B cell (primary cell): ENCODE measurements at regions not wholly inside any gene's neighbourhood (a gene's known extent, or its start where the extent isn't known, plus 50 kb on each side); places are given as distances from the start of the nearest gene placed in this dataset.

Source experiments
- ATAC-seq: fragments of 200-7000 bp; cut with Tn5 transposase; one replicate; pipeline ENCODE4 v1.10.0; 2021; ENCODE audit warnings: low read depth, mild to moderate bottlenecking, moderate number of reproducible peaks, moderate library complexity
- CTCF ChIA-PET: fragments of 350-600 bp; sonication (Branson Sonifier 250); formaldehyde crosslinking; loops from one replicate; lab custom pipeline; 2021; ENCODE audit warnings: antibody characterized with exemption, inconsistent platforms; lab: Charles Lee
- POLR2A ChIA-PET: fragments of 350-600 bp; sonication (Branson Sonifier 250); formaldehyde crosslinking; loops from one replicate; lab custom pipeline; 2021; ENCODE audit warnings: antibody characterized with exemption; lab: Charles Lee
- DNase-seq: peaks from one replicate; pipeline ENCODE4 v3.0.0; 2013
- H2AFZ ChIP-seq: 2 replicates; pipeline ENCODE4 v1.6.1; 2012; ENCODE audit warnings: mild to moderate bottlenecking, low read depth, low read length; ENCODE audit not compliant: insufficient read depth, poor library complexity, severe bottlenecking
- H3K27ac ChIP-seq, 2 donors: 1 replicate in 1 of 2; 2 replicates in 1 of 2; pipeline ENCODE4 v1.5.1; 2012 to 2013; ENCODE audit warnings: low read length in 2 of 2, mild to moderate bottlenecking in 2 of 2, moderate library complexity in 1 of 2
- H3K27me3 ChIP-seq, 4 experiments: fragments of 200-600 bp in 1 of 4; sonication (generic) in 1 of 4; replicated peaks in 1 of 4; 1 replicate in 2 of 4; 2 replicates in 2 of 4; pipeline versions ENCODE4 v1.6.1 to v1.7.0; 2013 to 2016; ENCODE audit warnings: low read length in 3 of 4, mild to moderate bottlenecking in 2 of 4, mixed read lengths in 1 of 4, moderate library complexity in 1 of 4; ENCODE audit not compliant: insufficient read depth in 4 of 4, control insufficient read depth in 3 of 4; ENCODE audit errors: control extremely low read depth in 1 of 4
- H3K36me3 ChIP-seq, 2 experiments: replicated peaks in 1 of 2; 1 replicate in 1 of 2; 2 replicates in 1 of 2; pipeline versions ENCODE4 v1.6.1 to v1.7.1; 2013; ENCODE audit warnings: low read length in 1 of 2; ENCODE audit not compliant: insufficient read depth in 2 of 2, control insufficient read depth in 1 of 2; ENCODE audit errors: control extremely low read depth in 1 of 2, extremely low read depth in 1 of 2
- H3K4me1 ChIP-seq, 2 donors: fragments of 200-600 bp in 1 of 2; sonication (generic) in 1 of 2; 1 replicate in 1 of 2; 2 replicates in 1 of 2; pipeline versions ENCODE4 v1.5.1 to v1.6.1; 2013 to 2017; ENCODE audit warnings: low read length in 2 of 2; ENCODE audit not compliant: control insufficient read depth in 2 of 2, insufficient read depth in 2 of 2
- H3K4me2 ChIP-seq: replicated peaks from 2 replicates; pipeline ENCODE3; 2012; ENCODE audit warnings: mild to moderate bottlenecking, low read depth, low read length; ENCODE audit not compliant: poor library complexity, severe bottlenecking
- H3K4me3 ChIP-seq, 5 experiments: fragments of 200-600 bp in 1 of 5; sonication (generic) in 1 of 5; 1 replicate in 3 of 5; 2 replicates in 2 of 5; pipeline versions ENCODE4 v1.5.1 to v1.7.0; 2011 to 2016; ENCODE audit warnings: low read length in 4 of 5, mild to moderate bottlenecking in 4 of 5, low read depth in 2 of 5, control low read depth in 1 of 5, moderate library complexity in 1 of 5; ENCODE audit not compliant: insufficient read depth in 1 of 5; ENCODE audit errors: control extremely low read depth in 1 of 5, extremely low read depth in 1 of 5
- H3K79me2 ChIP-seq: fragments of 200-600 bp; sonication (generic); one replicate; pipeline ENCODE4 v1.6.0; 2016; ENCODE audit warnings: low read length; ENCODE audit not compliant: control insufficient read depth, insufficient read depth
- H3K9ac ChIP-seq: fragments of 200-600 bp; sonication (generic); 2 replicates; pipeline ENCODE4 v1.6.1; 2017; ENCODE audit warnings: mild to moderate bottlenecking, low read length, moderate library complexity
- H3K9me3 ChIP-seq, 3 donors: one replicate each; pipeline versions ENCODE4 v1.6.1 to v1.7.1; 2013; ENCODE audit warnings: low read length in 2 of 3; ENCODE audit not compliant: control insufficient read depth in 2 of 3, insufficient read depth in 1 of 3; ENCODE audit errors: control extremely low read depth in 1 of 3
- H4K20me1 ChIP-seq: 2 replicates; pipeline ENCODE4 v1.6.0; 2012; ENCODE audit warnings: mild to moderate bottlenecking, low read length; ENCODE audit not compliant: insufficient read depth, control insufficient read depth, poor library complexity, severe bottlenecking
- H3K27ac Mint-ChIP-seq: one replicate; pipeline ENCODE4 v1.8.0; 2021; ENCODE audit warnings: mixed read lengths
- H3K27me3 Mint-ChIP-seq: one replicate; pipeline ENCODE4 v1.8.0; 2021; ENCODE audit warnings: mixed read lengths
- H3K4me1 Mint-ChIP-seq: one replicate; pipeline ENCODE4 v1.8.0; 2021; ENCODE audit warnings: mixed read lengths
- H3K4me3 Mint-ChIP-seq: one replicate; pipeline ENCODE4 v1.8.0; 2021; ENCODE audit warnings: mixed read lengths
- H3K9me3 Mint-ChIP-seq: one replicate; pipeline ENCODE4 v1.8.0; 2022; ENCODE audit warnings: mixed read lengths; ENCODE audit not compliant: insufficient read depth
- CTCF ChIP-seq: fragments of 200-600 bp; IDR thresholded peaks from one replicate; pipeline ENCODE4 v1.8.0; 2022; ENCODE audit warnings: antibody characterized with exemption, mild to moderate bottlenecking
- EZH2 ChIP-seq: IDR thresholded peaks from 2 replicates; pipeline ENCODE4 v1.6.1; 2012; ENCODE audit warnings: borderline replicate concordance, low read depth, mild to moderate bottlenecking, moderate library complexity, low read length; ENCODE audit not compliant: insufficient read depth, poor library complexity, severe bottlenecking
- whole genome bisulfite sequencing: methylation state at CpG from one replicate; pipeline ENCODE4 v1.1.5; 2013; ENCODE audit warnings: missing lambda C conversion rate; ENCODE audit not compliant: insufficient coverage; 5-methylcytosine and 5-hydroxymethylcytosine counted together
- intact Hi-C: fragments of 100-400 bp; cut with micrococcal nuclease; formaldehyde crosslinking; loops from one replicate; pipeline ENCODE4 v1.10.0; 2022

- Mint-ChIP-seq H3K27ac (no peak overlapping the region), H3K4me1 (no peaks in the 10 kb centered on the region), H3K9me3 (peaks cover 8% of the 10 kb centered on the region), H3K27me3 (peaks cover 8% of the 10 kb centered on the region), H3K4me3 (no peak overlapping the region)
- ChIA-PET CTCF (interaction anchor here (0.7 kb wide), 1 partner anchor 583 kb away, joined by 4 read pairs; no protein-coding TSS in a partner anchor), POLR2A (no interaction called here)
- H3K4me2 ChIP-seq = no peak overlapping the region
- TF ChIP-seq EZH2 (no peak), CTCF (no peak)
- no peaks in the 10 kb centered on the region for H3K36me3 ChIP-seq
- 100% methylated on average over 1 of the region's 1 CpG for WGBS
- no peaks in the 10 kb centered on the region for H4K20me1 ChIP-seq
- no peak overlapping the region for H3K9ac ChIP-seq
- no peak for ATAC-seq
- peaks cover 0 to 25% (median 1%) of the 10 kb centered on the region in 3 donors for H3K9me3 ChIP-seq
- H3K4me1 ChIP-seq = no peaks in the 10 kb centered on the region
- no peaks in the 10 kb centered on the region for H3K79me2 ChIP-seq
- DNase-seq = no peak
- H3K27me3 ChIP-seq = no peaks in the 10 kb centered on the region
- no peak overlapping the region for H3K27ac ChIP-seq
- intact Hi-C loops = no loop called here
- H2AFZ ChIP-seq = no peak overlapping the region
- no peak overlapping the region for H3K4me3 ChIP-seq
These were observed 185.7 kb downstream of the CGGBP1 start for GRCh38 chr3:87873136-87873535.

GRCh38 chr3:87867001-87867400 lies 191.8 kb downstream of the CGGBP1 start:
- Histone ChIP-seq H3K9me3 (peaks cover 0 to 15% (median 1%) of the 10 kb centered on the region in 3 donors), H3K27ac (no peak overlapping the region), H3K9ac (no peak overlapping the region), H3K79me2 (no peaks in the 10 kb centered on the region), H4K20me1 (no peaks in the 10 kb centered on the region), H2AFZ (no peak overlapping the region), H3K4me1 (no peaks in the 10 kb centered on the region), H3K36me3 (no peaks in the 10 kb centered on the region), H3K4me3 (no peak overlapping the region), H3K4me2 (no peak overlapping the region), H3K27me3 (no peaks in the 10 kb centered on the region)
- no peak for ATAC-seq
- POLR2A ChIA-PET = no interaction called here
- Mint-ChIP-seq H3K27ac (no peak overlapping the region), H3K4me1 (no peaks in the 10 kb centered on the region), H3K4me3 (no peak overlapping the region), H3K27me3 (peaks cover 8% of the 10 kb centered on the region), H3K9me3 (peaks cover 5% of the 10 kb centered on the region)
- CTCF ChIA-PET = no interaction called here
- TF ChIP-seq EZH2 (no peak), CTCF (no peak)
- WGBS = no CpG with 5 or more reads among the region's 2 CpGs
- no peak for DNase-seq
- intact Hi-C loops = no loop called here
